HepG2 (cell line): ENCODE measurements at regions not wholly inside any gene's neighbourhood (a gene's known extent, or its start where the extent isn't known, plus 50 kb on each side); places are given as distances from the start of the nearest gene placed in this dataset.

Source experiments
- ATAC-seq: fragments of 200-7000 bp; cut with Tn5 transposase; 3 replicates; pipeline ENCODE4 v1.9.1; 2020; ENCODE audit warnings: mild to moderate bottlenecking, moderate library complexity
- BruUV-seq: library from RNA; stranded (reverse); fragments of 400-500 nt; replicated peaks from 2 replicates; lab custom pipeline; 2021; lab: Mats Ljungman, UMichigan
- CTCF ChIA-PET: fragments of 300-600 bp; formaldehyde crosslinking; extraction: SDS; loops from one replicate; lab custom pipeline; 2021; ENCODE audit warnings: low total read pairs, inconsistent platforms, low intra/inter-chr PET ratio; lab: Yijun Ruan, JAX
- POLR2A ChIA-PET: fragments of 350-600 bp; sonication (Branson Sonifier 250); formaldehyde crosslinking; loops from one replicate; lab custom pipeline; 2020; ENCODE audit warnings: antibody characterized with exemption, inconsistent platforms; lab: Yijun Ruan, JAX
- DNase-seq: peaks from one replicate; pipeline ENCODE4 v3.0.0-alpha.2; 2015; ENCODE audit warnings: low spot score
- FAIRE-seq: peaks from 3 replicates; lab custom pipeline; 2011; peaks lifted over from hg19 to GRCh38; lab: Jason Lieb, UNC
- H2AFZ ChIP-seq: one replicate; pipeline ENCODE4 v1.6.1; 2011; ENCODE audit warnings: low read length, inconsistent platforms
- H3K27ac ChIP-seq: fragments of 300-600 bp; 3 replicates; pipeline ENCODE4 v1.8.0; 2011; ENCODE audit warnings: mixed run types, mild to moderate bottlenecking, mixed read lengths, low read length, inconsistent platforms; ENCODE audit not compliant: insufficient read depth; ENCODE audit errors: extremely low read length
- H3K27me3 ChIP-seq, 2 experiments: fragments of 200-600 bp in 1 of 2; 2 replicates in 1 of 2; 3 replicates in 1 of 2; pipeline versions ENCODE4 v1.6.0 to v1.8.0; 2011; ENCODE audit warnings: low read length in 2 of 2, mild to moderate bottlenecking in 2 of 2, moderate library complexity in 2 of 2, inconsistent platforms in 1 of 2; ENCODE audit not compliant: insufficient read depth in 2 of 2, control insufficient read depth in 1 of 2
- H3K36me3 ChIP-seq, 2 experiments: fragments of 200-600 bp in 1 of 2; replicated peaks in 1 of 2; 2 replicates in 1 of 2; 3 replicates in 1 of 2; pipeline versions ENCODE4 v1.5.1 to v1.8.0; 2011; ENCODE audit warnings: low read length in 2 of 2, inconsistent platforms in 1 of 2; ENCODE audit not compliant: insufficient read depth in 2 of 2, control insufficient read depth in 1 of 2
- H3K4me1 ChIP-seq: 2 replicates; pipeline ENCODE4 v1.5.1; 2012; ENCODE audit warnings: low read length, inconsistent platforms; ENCODE audit not compliant: insufficient read depth
- H3K4me2 ChIP-seq: 2 replicates; pipeline ENCODE4 v1.6.0; 2011; ENCODE audit warnings: low read depth, low read length, inconsistent platforms
- H3K4me3 ChIP-seq, 3 experiments: fragments of 200-600 bp in 1 of 3; sonication (generic), shearing (Covaris generic) in 1 of 3; replicated peaks in 1 of 3; 2 replicates each; pipeline ENCODE4 v1.5.1; 2011 to 2016; ENCODE audit warnings: low read length in 3 of 3, inconsistent platforms in 2 of 3, low read depth in 2 of 3, mild to moderate bottlenecking in 2 of 3, control low read depth in 1 of 3, mixed read lengths in 1 of 3; ENCODE audit not compliant: insufficient read depth in 1 of 3
- H3K79me2 ChIP-seq: one replicate; pipeline ENCODE4 v1.6.1; 2011; ENCODE audit warnings: low read length, inconsistent platforms; ENCODE audit not compliant: insufficient read depth
- H3K9ac ChIP-seq: 2 replicates; pipeline ENCODE4 v1.6.0; 2011; ENCODE audit warnings: mild to moderate bottlenecking, low read depth, low read length, inconsistent platforms; ENCODE audit not compliant: insufficient read depth
- H3K9me3 ChIP-seq: 2 replicates; pipeline ENCODE4 v1.5.1; 2012; ENCODE audit warnings: mild to moderate bottlenecking, low read length
- H4K20me1 ChIP-seq: 2 replicates; pipeline ENCODE4 v1.6.0; 2011; ENCODE audit warnings: inconsistent platforms, mild to moderate bottlenecking, low read length, moderate library complexity; ENCODE audit not compliant: insufficient read depth
- CCDC6 ChIP-seq: sonication (generic); formaldehyde crosslinking; IDR thresholded peaks from 2 replicates; pipeline ENCODE4 v1.8.1; 2022; ENCODE audit warnings: mild to moderate bottlenecking, missing genetic modification reagents, moderate library complexity
- FOXA1 ChIP-seq, 2 experiments: fragments of 450-650 bp in 1 of 2; sonication (generic) in 1 of 2; formaldehyde crosslinking in 1 of 2; IDR thresholded peaks; 2 replicates each; pipeline versions ENCODE4 v1.4.0 to v1.6.1; 2016 to 2020; ENCODE audit warnings: missing genetic modification reagents in 1 of 2
- FOXK2 ChIP-seq: fragments of 450-650 bp; IDR thresholded peaks from 2 replicates; pipeline ENCODE4 v1.6.1; 2016
- KDM1A ChIP-seq: IDR thresholded peaks from 2 replicates; pipeline ENCODE4 v1.6.1; 2016; ENCODE audit warnings: missing compliant biosample characterization
- KLF9 ChIP-seq: IDR thresholded peaks from 2 replicates; pipeline ENCODE4 v1.6.1; 2016; ENCODE audit warnings: low read depth
- MBNL3 ChIP-seq: fragments of 250-450 bp; sonication (Bioruptor Pico); conservative IDR thresholded peaks from 2 replicates; pipeline ENCODE4 v1.8.0; 2022; ENCODE audit warnings: mild to moderate bottlenecking, inconsistent platforms
- NR2F6 ChIP-seq, 2 experiments: IDR thresholded peaks; 2 replicates each; pipeline ENCODE4 v1.6.1; 2016; ENCODE audit warnings: antibody characterized with exemption in 1 of 2, mild to moderate bottlenecking in 1 of 2
- RAD21 ChIP-seq: fragments of 450-650 bp; formaldehyde crosslinking; IDR thresholded peaks from 2 replicates; pipeline ENCODE4 v1.5.0; 2020; ENCODE audit warnings: mild to moderate bottlenecking
- RBFOX2 ChIP-seq: fragments of 200-400 bp; formaldehyde crosslinking; IDR thresholded peaks from 2 replicates; pipeline ENCODE4 v1.6.1; 2017; ENCODE audit warnings: low read depth, mild to moderate bottlenecking, low read length
- TOPORS ChIP-seq: sonication (generic); formaldehyde crosslinking; IDR thresholded peaks from 2 replicates; pipeline ENCODE4 v1.8.0; 2023; ENCODE audit warnings: mild to moderate bottlenecking, missing genetic modification reagents
- XBP1 ChIP-seq: sonication (generic); formaldehyde crosslinking; IDR thresholded peaks from 2 replicates; pipeline ENCODE4 v1.5.0; 2020; ENCODE audit warnings: missing genetic modification reagents
- ZBTB1 ChIP-seq: sonication (generic); formaldehyde crosslinking; IDR thresholded peaks from 2 replicates; pipeline ENCODE4 v1.4.0; 2020; ENCODE audit warnings: missing genetic modification reagents, borderline replicate concordance
- ZNF224 ChIP-seq: sonication (generic); formaldehyde crosslinking; IDR thresholded peaks from 2 replicates; pipeline ENCODE4 v1.5.0; 2020; ENCODE audit warnings: mild to moderate bottlenecking, missing genetic modification reagents
- ZNF3 ChIP-seq: IDR thresholded peaks from 2 replicates; pipeline ENCODE4 v1.7.0; 2017; ENCODE audit warnings: inconsistent platforms
- ZNF598 ChIP-seq: sonication (generic); formaldehyde crosslinking; IDR thresholded peaks from 2 replicates; pipeline ENCODE4 v1.5.1; 2020; ENCODE audit warnings: mild to moderate bottlenecking, missing genetic modification reagents, borderline replicate concordance
- WGBS: methylation state at CpG from one replicate; pipeline ENCODE4 v1.1.6; 2017; ENCODE audit warnings: low lambda C conversion rate; 5-methylcytosine and 5-hydroxymethylcytosine counted together
- in situ Hi-C: cut with HindIII; loops from 2 replicates; pipeline ENCODE4 v1.10.0; 2017; ENCODE audit warnings: low pct_unique_long_range_greater_than_20kb; ENCODE audit not compliant: extremely low pct_ligation_motif_present
- intact Hi-C: fragments of 100-400 bp; cut with micrococcal nuclease; formaldehyde crosslinking; loops from one replicate; pipeline ENCODE4 v1.10.0; 2022; ENCODE audit not compliant: unreplicated experiment
- TF ChIP-seq, protein P1 (sequence below): sonication (generic); formaldehyde crosslinking; IDR thresholded peaks from 2 replicates; pipeline ENCODE4 v1.4.0; 2020; ENCODE audit warnings: missing genetic modification reagents, borderline replicate concordance
- TF ChIP-seq, protein P2 (sequence below): sonication (generic); formaldehyde crosslinking; IDR thresholded peaks from 2 replicates; pipeline ENCODE4 v1.4.0; 2020; ENCODE audit warnings: missing genetic modification reagents, borderline replicate concordance
- TF ChIP-seq, protein P3 (sequence below): sonication (generic); formaldehyde crosslinking; IDR thresholded peaks from 2 replicates; pipeline ENCODE4 v1.5.1; 2020; ENCODE audit warnings: missing genetic modification reagents, mild to moderate bottlenecking, borderline replicate concordance

DNA sequence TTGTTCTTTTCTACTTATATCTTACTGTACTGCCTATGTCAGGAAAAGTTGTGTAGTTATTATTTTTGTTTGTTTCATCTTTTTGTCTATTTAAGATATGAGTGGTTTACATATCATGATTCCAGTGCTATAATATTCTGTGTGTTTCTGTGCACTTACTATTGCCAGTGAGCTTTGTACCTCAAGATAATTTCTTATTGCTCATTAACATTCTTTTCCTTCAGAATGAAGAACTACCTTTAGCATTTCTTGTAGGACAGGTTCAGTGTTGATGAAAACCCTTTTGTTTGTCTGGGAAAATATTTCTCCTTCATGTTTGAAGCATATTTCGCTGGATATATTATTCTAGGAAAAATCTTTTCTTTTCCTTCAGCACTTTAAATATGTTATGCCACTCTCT is 452.7 kb upstream of the FAT3 start:
- no peak for FAIRE-seq
- BruUV-seq: no TSS peak
- CTCF ChIA-PET: no interaction called here

DNA sequence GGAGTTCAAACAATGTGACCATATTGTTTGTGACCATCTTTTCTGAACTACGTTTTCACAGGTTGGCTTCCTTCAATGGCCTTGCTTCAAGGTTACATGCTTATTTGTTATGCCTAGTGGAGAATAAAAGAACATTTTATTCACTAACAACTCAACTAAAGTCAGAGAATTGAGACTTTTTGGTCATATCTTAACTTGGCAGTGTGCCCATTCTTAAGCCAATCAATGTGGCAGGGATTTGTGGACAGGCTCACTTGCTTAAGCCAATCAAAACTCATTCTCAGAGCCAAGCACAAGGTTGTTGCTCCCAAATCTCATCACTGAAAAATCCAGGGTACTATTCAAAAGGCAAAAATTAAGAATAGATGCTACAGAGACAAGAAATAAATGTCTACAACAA is 455.8 kb upstream of the FAT3 start:
- WGBS: 0% methylated on average over 1 of the region's 1 CpG
- DNase-seq (no peak), ATAC-seq (no peak), FAIRE-seq (no peak)
- CTCF ChIA-PET: no interaction called here
- no peak overlapping the region for H3K27ac ChIP-seq
- no peaks in the 10 kb centered on the region for H3K36me3 ChIP-seq
- H3K4me1 ChIP-seq: no peaks in the 10 kb centered on the region
- no peaks in the 10 kb centered on the region for H3K27me3 ChIP-seq
- H3K4me3 ChIP-seq: no peak overlapping the region
- BruUV-seq: no TSS peak
- no peak overlapping the region for H3K9ac ChIP-seq
- H3K4me2 ChIP-seq: no peak overlapping the region
- intact Hi-C loops: no loop called here
- no peaks in the 10 kb centered on the region for H4K20me1 ChIP-seq
- peaks cover 67% of the 10 kb centered on the region for H3K9me3 ChIP-seq
- no peaks in the 10 kb centered on the region for H3K79me2 ChIP-seq
- POLR2A ChIA-PET: no interaction called here
- no peak overlapping the region for H2AFZ ChIP-seq
- in situ Hi-C loops: no loop called here
- TF ChIP-seq ZNF598 (CRISPR knock-in tag) (no peak), NR2F6 (IDR thresholded peaks at IDR 0.05) (no peak), NR2F6 (CRISPR knock-in tag; IDR thresholded peaks at IDR 0.05) (no peak), KDM1A (CRISPR knock-in tag) (no peak), ZNF224 (no peak), FOXK2 (no peak), MBNL3 (CRISPR knock-in tag) (no peak), RBFOX2 (no peak), CCDC6 (CRISPR knock-in tag) (no peak)
- TF ChIP-seq, protein P1, sequence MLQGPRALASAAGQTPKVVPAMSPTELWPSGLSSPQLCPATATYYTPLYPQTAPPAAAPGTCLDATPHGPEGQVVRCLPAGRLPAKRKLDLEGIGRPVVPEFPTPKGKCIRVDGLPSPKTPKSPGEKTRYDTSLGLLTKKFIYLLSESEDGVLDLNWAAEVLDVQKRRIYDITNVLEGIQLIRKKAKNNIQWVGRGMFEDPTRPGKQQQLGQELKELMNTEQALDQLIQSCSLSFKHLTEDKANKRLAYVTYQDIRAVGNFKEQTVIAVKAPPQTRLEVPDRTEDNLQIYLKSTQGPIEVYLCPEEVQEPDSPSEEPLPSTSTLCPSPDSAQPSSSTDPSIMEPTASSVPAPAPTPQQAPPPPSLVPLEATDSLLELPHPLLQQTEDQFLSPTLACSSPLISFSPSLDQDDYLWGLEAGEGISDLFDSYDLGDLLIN (CRISPR knock-in tag): no peak
- TF ChIP-seq, protein P2, sequence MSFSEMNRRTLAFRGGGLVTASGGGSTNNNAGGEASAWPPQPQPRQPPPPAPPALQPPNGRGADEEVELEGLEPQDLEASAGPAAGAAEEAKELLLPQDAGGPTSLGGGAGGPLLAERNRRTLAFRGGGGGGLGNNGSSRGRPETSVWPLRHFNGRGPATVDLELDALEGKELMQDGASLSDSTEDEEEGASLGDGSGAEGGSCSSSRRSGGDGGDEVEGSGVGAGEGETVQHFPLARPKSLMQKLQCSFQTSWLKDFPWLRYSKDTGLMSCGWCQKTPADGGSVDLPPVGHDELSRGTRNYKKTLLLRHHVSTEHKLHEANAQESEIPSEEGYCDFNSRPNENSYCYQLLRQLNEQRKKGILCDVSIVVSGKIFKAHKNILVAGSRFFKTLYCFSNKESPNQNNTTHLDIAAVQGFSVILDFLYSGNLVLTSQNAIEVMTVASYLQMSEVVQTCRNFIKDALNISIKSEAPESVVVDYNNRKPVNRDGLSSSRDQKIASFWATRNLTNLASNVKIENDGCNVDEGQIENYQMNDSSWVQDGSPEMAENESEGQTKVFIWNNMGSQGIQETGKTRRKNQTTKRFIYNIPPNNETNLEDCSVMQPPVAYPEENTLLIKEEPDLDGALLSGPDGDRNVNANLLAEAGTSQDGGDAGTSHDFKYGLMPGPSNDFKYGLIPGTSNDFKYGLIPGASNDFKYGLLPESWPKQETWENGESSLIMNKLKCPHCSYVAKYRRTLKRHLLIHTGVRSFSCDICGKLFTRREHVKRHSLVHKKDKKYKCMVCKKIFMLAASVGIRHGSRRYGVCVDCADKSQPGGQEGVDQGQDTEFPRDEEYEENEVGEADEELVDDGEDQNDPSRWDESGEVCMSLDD: no peak

More for the DNA sequence above, 452.7 kb upstream of the FAT3 start:
- no peaks in the 10 kb centered on the region for H3K36me3 ChIP-seq
- 0% methylated on average over 1 of the region's 1 CpG for WGBS
- DNase-seq: no peak
- no peak overlapping the region for H3K4me3 ChIP-seq
- no peak overlapping the region for H3K27ac ChIP-seq
- no peaks in the 10 kb centered on the region for H3K4me1 ChIP-seq
- peaks cover 74% of the 10 kb centered on the region for H3K9me3 ChIP-seq
- H3K9ac ChIP-seq: no peak overlapping the region
- in situ Hi-C loops: no loop called here
- H3K27me3 ChIP-seq: no peaks in the 10 kb centered on the region
- H3K4me2 ChIP-seq: no peak overlapping the region
- no peaks in the 10 kb centered on the region for H3K79me2 ChIP-seq
- POLR2A ChIA-PET: no interaction called here
- no peak overlapping the region for H2AFZ ChIP-seq
- ATAC-seq: no peak
- TF ChIP-seq TOPORS (CRISPR knock-in tag): no peak
- TF ChIP-seq KLF9 (CRISPR knock-in tag): no peak
- TF ChIP-seq, protein P3, sequence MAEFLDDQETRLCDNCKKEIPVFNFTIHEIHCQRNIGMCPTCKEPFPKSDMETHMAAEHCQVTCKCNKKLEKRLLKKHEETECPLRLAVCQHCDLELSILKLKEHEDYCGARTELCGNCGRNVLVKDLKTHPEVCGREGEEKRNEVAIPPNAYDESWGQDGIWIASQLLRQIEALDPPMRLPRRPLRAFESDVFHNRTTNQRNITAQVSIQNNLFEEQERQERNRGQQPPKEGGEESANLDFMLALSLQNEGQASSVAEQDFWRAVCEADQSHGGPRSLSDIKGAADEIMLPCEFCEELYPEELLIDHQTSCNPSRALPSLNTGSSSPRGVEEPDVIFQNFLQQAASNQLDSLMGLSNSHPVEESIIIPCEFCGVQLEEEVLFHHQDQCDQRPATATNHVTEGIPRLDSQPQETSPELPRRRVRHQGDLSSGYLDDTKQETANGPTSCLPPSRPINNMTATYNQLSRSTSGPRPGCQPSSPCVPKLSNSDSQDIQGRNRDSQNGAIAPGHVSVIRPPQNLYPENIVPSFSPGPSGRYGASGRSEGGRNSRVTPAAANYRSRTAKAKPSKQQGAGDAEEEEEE (CRISPR knock-in tag): no peak
- TF ChIP-seq XBP1 (CRISPR knock-in tag): no peak
- TF ChIP-seq ZNF3: no peak
- no peak for TF ChIP-seq FOXA1 (IDR thresholded peaks at IDR 0.05)
- TF ChIP-seq FOXA1 (CRISPR knock-in tag; IDR thresholded peaks at IDR 0.05): no peak
- no peak for TF ChIP-seq ZBTB1 (CRISPR knock-in tag)
- TF ChIP-seq RAD21 (CRISPR knock-in tag): no peak
- TF ChIP-seq, all 625 proteins: peak for 0
- no peaks in the 10 kb centered on the region for H4K20me1 ChIP-seq
- intact Hi-C loops: no loop called here
